Retinal pigment epithelial cell (primary cell): ENCODE measurements at regions not wholly inside any gene's neighbourhood (a gene's known extent, or its start where the extent isn't known, plus 50 kb on each side); places are given as distances from the start of the nearest gene placed in this dataset.

Experiments used
- DNase-seq: peaks from one replicate; pipeline ENCODE4 v3.0.0-alpha.2; 2010; ENCODE audit warnings: low read depth
- H3K4me3 ChIP-seq: 2 replicates; pipeline ENCODE4 v1.5.1; 2011; ENCODE audit warnings: mild to moderate bottlenecking, low read length, control low read depth, moderate library complexity
- CTCF ChIP-seq: conservative IDR thresholded peaks from 2 replicates; pipeline ENCODE4 v1.5.1; 2011; ENCODE audit warnings: low read depth, low read length, control low read depth, inconsistent platforms

GRCh38 chr3:40782111-40782721 is 257.5 kb downstream of the ZNF621 start:
- peak; percentile 21 for TF ChIP-seq CTCF
- no peak for DNase-seq
- no peak overlapping the region for H3K4me3 ChIP-seq

- H3K4me3 ChIP-seq = no peak overlapping the region
- no peak for TF ChIP-seq CTCF
- no peak for DNase-seq
Measured at GRCh38 chr3:40790746-40791145, 266.0 kb downstream of the ZNF621 start.

- H3K4me3 ChIP-seq = no peak overlapping the region
- DNase-seq = no peak
- no peak for TF ChIP-seq CTCF
Measured at GRCh38 chr3:40793730-40794129, 269.0 kb downstream of the ZNF621 start.

GRCh38 chr3:40800343-40800742 is 275.6 kb downstream of the ZNF621 start:
- DNase-seq = peak; percentile 47

GRCh38 chr3:40801284-40801741 is 276.6 kb downstream of the ZNF621 start:
- no peak for TF ChIP-seq CTCF
- no peak overlapping the region for H3K4me3 ChIP-seq

More at GRCh38 chr3:40800343-40800742, 275.6 kb downstream of the ZNF621 start:
- no peak for TF ChIP-seq CTCF
- no peak overlapping the region for H3K4me3 ChIP-seq

GRCh38 chr3:40803311-40803710 is 278.6 kb downstream of the ZNF621 start:
- no peak for DNase-seq
- no peak overlapping the region for H3K4me3 ChIP-seq
- TF ChIP-seq CTCF = no peak

More at GRCh38 chr3:40801284-40801741, 276.6 kb downstream of the ZNF621 start:
- DNase-seq = no peak

GRCh38 chr3:40805456-40805855 is 280.7 kb downstream of the ZNF621 start:
- DNase-seq = no peak
- no peak for TF ChIP-seq CTCF
- H3K4me3 ChIP-seq = no peak overlapping the region
